ENCODE measurements at regions not wholly inside any gene's neighbourhood (a gene's known extent, or its start where the extent isn't known, plus 50 kb on each side); places are given as distances from the start of the nearest gene placed in this dataset.
"Not testable (repeated sequence)": the region's sequence is repeated elsewhere in the genome, so short reads cannot be mapped to it uniquely, and the experiment has no call there.

GRCh38 chr5:57937501-57938173 lies 455.0 kb upstream of the ACTBL2 start:
- DNase-seq: peak; percentile 35

DNA sequence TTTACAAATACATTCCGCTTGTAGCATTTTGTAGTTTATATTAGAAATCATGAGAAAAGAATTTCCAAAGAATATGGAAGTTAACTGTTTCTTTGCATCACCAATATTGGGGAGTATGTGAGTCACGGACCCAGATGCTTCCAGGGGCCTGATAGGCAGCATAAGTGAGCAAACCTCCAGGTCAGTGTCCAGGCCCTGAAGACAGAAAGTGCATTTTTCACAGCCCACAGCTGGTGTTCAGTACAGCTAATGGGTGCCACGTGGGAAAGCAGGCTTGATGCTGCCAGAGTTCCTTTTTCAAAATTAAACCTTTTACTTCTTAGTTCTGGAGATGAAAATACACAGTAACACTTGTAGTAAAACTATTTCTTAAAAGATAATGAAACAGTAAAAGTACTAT lies 454.4 kb upstream of the ACTBL2 start:
- DNase-seq: peak; percentile 65

GRCh38 chr5:57932761-57933160 lies 450.1 kb upstream of the ACTBL2 start:
- no peak for DNase-seq

GRCh38 chr5:57931807-57932206 lies 449.2 kb upstream of the ACTBL2 start:
- no peak for DNase-seq

GRCh38 chr5:57931352-57931751 lies 448.7 kb upstream of the ACTBL2 start:
- DNase-seq: no peak

GRCh38 chr5:57929271-57929670 lies 446.7 kb upstream of the ACTBL2 start:
- DNase-seq: no peak

- not testable (repeated sequence) for DNase-seq
Measured at GRCh38 chr5:57923094-57923493, 440.5 kb upstream of the ACTBL2 start.

DNA sequence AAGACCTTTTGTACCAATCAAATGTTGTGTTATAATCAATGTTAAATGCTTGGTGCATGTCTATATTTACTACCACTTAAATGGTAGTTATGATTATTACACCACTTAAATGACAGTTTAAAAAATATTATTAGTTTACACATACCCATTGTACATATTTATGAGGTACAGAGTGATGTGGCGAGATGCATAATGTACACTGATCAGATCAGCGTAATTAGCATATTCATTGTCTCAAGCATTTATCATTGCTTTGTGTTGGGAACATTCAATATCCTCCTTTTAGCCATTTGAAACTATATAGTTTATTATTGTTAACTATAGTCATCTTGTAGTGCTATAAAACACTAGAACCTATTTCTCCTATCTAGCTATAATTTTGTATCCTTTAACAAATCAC lies 434.4 kb upstream of the ACTBL2 start:
- no peak for DNase-seq

- no peak for DNase-seq
Measured at GRCh38 chr5:57915536-57915935, 432.9 kb upstream of the ACTBL2 start.

GRCh38 chr5:57911438-57911837 lies 428.8 kb upstream of the ACTBL2 start:
- peak; percentile 36 for DNase-seq

DNA sequence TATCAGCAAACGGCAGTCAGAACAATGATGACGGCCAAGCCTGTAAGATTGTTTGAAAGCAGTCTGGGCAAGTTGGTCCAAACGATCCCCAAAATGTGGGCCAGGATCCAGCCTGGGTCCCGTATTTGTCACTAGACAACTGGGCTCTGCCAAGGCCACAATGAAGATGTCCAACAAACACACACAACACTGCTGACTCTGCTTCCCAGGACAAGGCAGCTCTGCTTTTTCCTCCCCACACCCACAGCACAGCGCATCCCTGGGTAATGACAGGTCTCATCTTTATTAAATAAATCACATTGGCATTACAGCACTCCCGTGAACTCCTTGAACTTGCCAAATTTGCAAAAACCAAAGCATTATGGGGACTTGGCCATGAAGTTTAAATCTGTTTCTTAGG lies 424.1 kb upstream of the ACTBL2 start:
- DNase-seq: no peak

DNA sequence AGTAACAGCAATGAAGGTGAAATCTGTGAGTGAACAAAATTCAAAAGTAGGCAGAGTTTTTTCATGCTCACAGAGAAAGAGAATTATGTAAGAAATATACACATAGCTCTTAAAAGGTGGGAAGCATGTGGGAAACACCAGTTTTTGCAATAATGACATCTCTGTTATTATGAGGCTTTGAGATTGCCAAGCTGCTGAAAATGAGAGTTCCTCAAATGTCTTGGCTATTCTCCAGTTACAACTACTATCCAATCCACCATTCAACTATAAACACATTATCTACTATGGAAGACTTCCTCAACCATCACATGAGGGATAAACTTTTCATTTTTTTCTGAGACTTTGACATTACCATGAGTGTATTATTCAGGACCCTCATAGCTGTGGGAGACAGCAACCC lies 420.8 kb upstream of the ACTBL2 start:
- no peak for DNase-seq

DNA sequence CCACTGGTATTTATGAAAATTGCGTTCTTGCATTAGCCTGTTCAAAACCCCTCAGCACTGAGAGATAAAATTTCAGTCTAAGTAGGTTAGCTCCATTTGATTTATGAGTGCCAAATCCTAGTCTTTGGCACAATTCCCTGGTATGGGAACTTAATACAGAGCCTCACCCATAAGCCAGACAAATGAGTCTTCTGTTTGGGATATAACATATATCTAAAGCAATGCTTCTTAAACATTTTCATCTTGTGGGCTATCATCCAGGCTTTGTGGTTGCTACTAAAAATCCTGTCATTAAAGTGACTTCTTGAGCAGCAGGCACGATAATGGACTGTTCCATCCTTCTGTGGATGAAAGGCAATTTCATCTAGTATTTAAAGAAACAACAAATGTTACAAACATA lies 419.5 kb upstream of the ACTBL2 start:
- no peak for DNase-seq

GRCh38 chr5:57900381-57900944 lies 417.9 kb upstream of the ACTBL2 start:
- peak; percentile 33 for DNase-seq

- no peak for DNase-seq
Measured at GRCh38 chr5:57896576-57896975, 414.0 kb upstream of the ACTBL2 start.

DNA sequence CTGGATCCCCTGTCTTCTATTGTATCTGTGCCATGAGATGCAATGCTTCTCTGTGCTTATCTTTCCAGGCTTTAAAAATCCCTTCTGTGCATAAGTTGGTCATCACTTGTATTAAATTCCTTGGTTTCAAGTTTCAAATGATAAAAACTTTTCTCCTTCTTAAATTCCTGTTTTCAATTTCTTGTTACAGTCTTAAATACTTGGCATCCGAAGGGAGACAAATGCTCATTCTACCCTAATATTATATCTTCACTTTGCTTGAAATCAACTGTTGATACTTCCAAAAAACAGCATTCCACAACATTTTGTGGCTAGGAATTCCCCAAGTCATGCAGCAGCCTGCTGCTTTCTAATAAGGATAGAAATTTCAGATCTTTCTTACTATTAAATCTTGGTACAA lies 413.2 kb upstream of the ACTBL2 start:
- no peak for DNase-seq

DNA sequence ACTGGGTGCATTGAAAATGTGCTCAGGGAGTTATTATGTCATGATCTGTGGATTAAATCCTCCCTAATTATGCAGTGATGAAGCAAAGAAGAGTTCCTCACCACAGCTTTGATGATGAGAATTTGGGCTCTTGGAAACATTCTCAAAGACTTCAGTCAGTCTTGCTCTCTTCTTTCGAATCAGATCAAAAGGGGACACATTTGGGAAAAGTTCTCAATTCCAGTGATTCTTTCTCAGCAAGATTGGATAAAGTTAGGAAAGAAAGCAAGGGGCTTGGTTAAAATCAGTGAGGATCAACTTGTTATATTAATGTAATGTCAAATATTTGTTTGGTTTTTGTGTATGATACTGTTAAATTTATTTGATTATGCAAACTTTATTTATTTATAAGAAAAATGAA lies 411.3 kb upstream of the ACTBL2 start:
- DNase-seq: no peak

DNA sequence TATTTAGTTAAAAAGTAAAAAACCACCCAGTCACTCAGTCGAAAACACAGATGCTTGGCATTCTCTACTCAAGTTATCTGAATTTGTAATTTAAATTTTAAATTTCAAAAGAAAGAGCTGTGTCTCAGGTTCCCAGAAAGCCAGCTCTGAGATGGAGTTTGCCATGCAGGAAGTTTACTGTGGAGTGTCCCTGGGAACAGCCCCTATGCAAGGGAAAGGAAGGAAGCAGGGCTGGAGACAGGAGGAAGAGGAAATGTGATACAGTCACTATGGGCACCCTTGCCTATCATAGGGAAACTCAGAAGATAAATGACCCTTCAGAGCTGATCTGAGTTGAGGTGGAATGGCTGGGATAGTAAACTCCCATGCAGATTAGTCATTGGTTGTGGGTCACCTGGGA lies 408.8 kb upstream of the ACTBL2 start:
- DNase-seq: no peak

DNA sequence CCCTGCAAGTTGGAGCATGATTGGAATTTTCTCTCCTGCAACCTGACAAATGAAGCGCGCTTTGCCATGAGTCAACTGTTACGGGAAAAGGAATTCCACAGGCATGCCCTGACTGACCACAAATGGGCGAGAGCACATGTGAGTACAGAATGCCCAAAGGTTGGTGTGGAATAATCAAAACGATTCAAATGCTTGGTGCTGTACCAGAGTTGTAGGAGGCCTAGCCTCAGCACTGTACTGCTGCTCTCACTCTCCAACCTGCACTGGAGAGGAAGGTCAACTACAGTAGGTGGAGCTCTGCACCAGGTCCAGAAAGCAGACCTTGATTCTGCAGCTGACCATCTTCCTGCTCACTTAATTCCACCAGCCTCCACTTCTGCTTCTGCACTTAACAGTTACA lies 406.9 kb upstream of the ACTBL2 start:
- DNase-seq: no peak

DNA sequence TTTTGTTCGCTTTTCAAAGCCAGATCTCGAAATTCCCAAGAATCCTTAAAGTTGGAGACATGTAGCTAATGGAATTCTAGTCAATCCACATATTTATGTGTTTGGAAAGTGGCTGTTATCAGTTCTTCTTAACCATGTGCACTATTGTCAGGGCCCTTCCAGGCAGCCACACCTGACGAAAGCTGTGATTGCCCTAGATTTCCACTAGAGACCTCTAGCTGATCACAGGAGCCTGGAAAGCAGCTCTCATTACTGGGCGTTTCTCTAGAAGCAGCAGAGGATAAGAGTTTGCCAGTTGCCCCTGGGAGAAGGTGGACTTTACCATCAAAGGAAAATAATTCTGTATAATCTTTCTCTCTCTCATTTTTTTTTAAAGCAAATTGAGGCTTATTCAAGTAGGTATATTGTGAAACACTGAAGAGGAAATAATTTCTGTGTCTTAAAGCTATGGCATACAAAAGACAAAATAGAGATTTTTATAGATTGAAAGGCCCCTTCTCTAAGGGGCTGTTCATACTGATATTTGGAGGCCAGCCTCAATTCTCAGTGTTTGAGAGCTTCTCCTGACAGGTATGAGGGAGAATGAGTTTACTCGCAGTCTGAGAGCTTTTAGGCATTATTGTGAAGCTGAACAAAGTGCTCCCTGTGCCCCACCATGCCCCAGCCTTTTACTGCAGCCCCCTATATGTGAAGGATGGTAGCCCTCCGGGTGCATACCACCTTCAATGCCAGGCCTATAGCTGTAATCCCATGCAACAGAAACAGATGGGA lies 405.4 kb upstream of the ACTBL2 start:
- DNase-seq: peak; percentile 85

- no peak for DNase-seq
Measured at GRCh38 chr5:57884346-57885102, 401.9 kb upstream of the ACTBL2 start.

GRCh38 chr5:57880216-57880615 lies 397.6 kb upstream of the ACTBL2 start:
- DNase-seq: no peak

DNA sequence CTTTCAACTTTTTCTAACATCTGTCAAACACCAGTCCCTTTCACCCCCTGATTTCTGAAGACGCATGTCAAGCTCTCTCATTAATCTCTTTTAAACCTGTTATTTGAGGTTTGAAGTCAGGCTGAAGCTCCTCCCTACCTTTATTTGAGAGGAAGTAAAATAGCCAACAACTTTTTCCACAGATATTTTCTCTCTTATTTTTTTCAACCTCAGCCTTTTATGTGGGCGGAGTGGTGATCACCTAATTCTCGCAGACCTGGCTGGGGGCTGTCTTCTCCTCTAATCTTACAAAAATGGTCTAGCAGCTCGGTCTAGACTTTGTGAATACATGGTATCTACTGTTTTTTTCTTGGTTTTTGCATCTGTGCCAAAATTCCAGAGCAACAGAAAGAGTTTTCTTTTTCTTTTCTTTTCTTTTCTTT lies 395.7 kb upstream of the ACTBL2 start:
- no peak for DNase-seq

DNA sequence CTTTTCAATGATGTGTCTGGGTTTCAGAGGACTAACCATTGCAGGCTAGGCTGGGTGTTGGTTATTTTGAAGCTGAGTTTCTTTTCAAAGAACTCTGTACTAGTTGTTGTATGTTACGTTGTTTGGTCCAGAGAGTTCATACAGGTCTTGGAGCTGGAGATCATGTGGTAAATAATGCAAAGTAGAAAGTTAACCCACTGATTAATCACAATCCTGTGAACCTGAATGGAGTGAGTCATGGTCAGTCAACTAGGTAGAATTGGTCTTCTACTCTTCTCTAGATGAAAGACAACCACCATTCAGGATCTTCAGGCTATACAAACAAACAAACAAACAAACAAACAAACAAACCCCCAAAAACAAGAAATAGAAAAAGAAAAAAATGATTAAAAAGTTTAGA lies 388.9 kb upstream of the ACTBL2 start:
- no peak for DNase-seq
